H9 (cell line): ENCODE measurements at regions not wholly inside any gene's neighbourhood (a gene's known extent, or its start where the extent isn't known, plus 50 kb on each side); places are given as distances from the start of the nearest gene placed in this dataset.

Experiments used
- DNase-seq: peaks from one replicate; pipeline ENCODE4 v3.0.0-alpha.2; 2017
- H2AFZ ChIP-seq: one replicate; pipeline ENCODE4 v1.6.1; 2013; ENCODE audit warnings: mild to moderate bottlenecking, low read length, control low read depth, moderate library complexity
- H2AK5ac ChIP-seq: 2 replicates; pipeline ENCODE4 v1.6.1; 2013; ENCODE audit warnings: low read length, control low read depth, mixed read lengths; ENCODE audit not compliant: insufficient read length
- H2BK120ac ChIP-seq: one replicate; pipeline ENCODE4 v1.6.1; 2013; ENCODE audit warnings: low read depth, mild to moderate bottlenecking, low read length, control low read depth, inconsistent platforms; ENCODE audit not compliant: poor library complexity, severe bottlenecking
- H2BK12ac ChIP-seq: 2 replicates; pipeline ENCODE4 v1.6.1; 2013; ENCODE audit warnings: low read length, control low read depth, mixed read lengths, low read depth; ENCODE audit not compliant: insufficient read length
- H2BK15ac ChIP-seq: 2 replicates; pipeline ENCODE4 v1.6.1; 2013; ENCODE audit warnings: low read depth, low read length, control low read depth
- H2BK20ac ChIP-seq: one replicate; pipeline ENCODE4 v1.6.1; 2013; ENCODE audit warnings: low read depth, mild to moderate bottlenecking, low read length, control low read depth, inconsistent platforms; ENCODE audit not compliant: poor library complexity, severe bottlenecking
- H2BK5ac ChIP-seq: 2 replicates; pipeline ENCODE4 v1.6.1; 2013; ENCODE audit warnings: low read length, control low read depth, mixed read lengths; ENCODE audit not compliant: insufficient read length
- H3K14ac ChIP-seq: 2 replicates; pipeline ENCODE4 v1.6.1; 2013; ENCODE audit warnings: low read length, control low read depth; ENCODE audit not compliant: insufficient read depth
- H3K18ac ChIP-seq: 2 replicates; pipeline ENCODE4 v1.6.1; 2013; ENCODE audit warnings: low read depth, mild to moderate bottlenecking, mixed read lengths, low read length, control low read depth; ENCODE audit not compliant: insufficient read length
- H3K23ac ChIP-seq: 2 replicates; pipeline ENCODE4 v1.6.1; 2013; ENCODE audit warnings: low read length, control low read depth, mixed read lengths, low read depth; ENCODE audit not compliant: insufficient read length
- H3K23me2 ChIP-seq: 2 replicates; pipeline ENCODE4 v1.6.1; 2013; ENCODE audit warnings: low read depth, mild to moderate bottlenecking, mixed read lengths, low read length, control low read depth; ENCODE audit not compliant: insufficient read length, poor library complexity, severe bottlenecking
- H3K27ac ChIP-seq: 2 replicates; pipeline ENCODE4 v1.5.1; 2013; ENCODE audit warnings: low read length, control low read depth, mixed read lengths, low read depth; ENCODE audit not compliant: insufficient read length
- H3K27me3 ChIP-seq: 2 replicates; pipeline ENCODE4 v1.6.1; 2013; ENCODE audit warnings: low read length, control low read depth, inconsistent platforms; ENCODE audit not compliant: insufficient read depth
- H3K4ac ChIP-seq: 2 replicates; pipeline ENCODE4 v1.6.1; 2013; ENCODE audit warnings: low read depth, mild to moderate bottlenecking, control low read depth, inconsistent platforms, low read length, moderate library complexity
- H3K4me1 ChIP-seq: 2 replicates; pipeline ENCODE4 v1.6.1; 2013; ENCODE audit warnings: low read length, control low read depth, inconsistent platforms; ENCODE audit not compliant: insufficient read depth
- H3K4me2 ChIP-seq: 2 replicates; pipeline ENCODE4 v1.6.1; 2013; ENCODE audit warnings: low read length, control low read depth, mixed read lengths; ENCODE audit not compliant: insufficient read length, insufficient read depth
- H3K56ac ChIP-seq: 2 replicates; pipeline ENCODE4 v1.6.1; 2013; ENCODE audit warnings: low read depth, mild to moderate bottlenecking, mixed read lengths, low read length, control low read depth; ENCODE audit not compliant: insufficient read length
- H3K79me1 ChIP-seq: 2 replicates; pipeline ENCODE4 v1.6.1; 2013; ENCODE audit warnings: low read depth, mild to moderate bottlenecking, moderate library complexity, low read length, control low read depth, inconsistent platforms; ENCODE audit not compliant: insufficient read depth, poor library complexity, severe bottlenecking
- H3K79me2 ChIP-seq: 2 replicates; pipeline ENCODE4 v1.6.1; 2013; ENCODE audit warnings: low read length, control low read depth, inconsistent platforms; ENCODE audit not compliant: insufficient read depth
- H3K9ac ChIP-seq: 2 replicates; pipeline ENCODE4 v1.6.1; 2013; ENCODE audit warnings: low read length, control low read depth, mixed read lengths; ENCODE audit not compliant: insufficient read length; ENCODE audit errors: extremely low read depth
- H3K9me3 ChIP-seq: one replicate; pipeline ENCODE4 v1.6.1; 2013; ENCODE audit warnings: low read depth, low read length, inconsistent platforms; ENCODE audit not compliant: control insufficient read depth
- H3T11ph ChIP-seq: one replicate; pipeline ENCODE4 v1.6.1; 2013; ENCODE audit warnings: mild to moderate bottlenecking, low read length, control low read depth, inconsistent platforms
- H4K20me1 ChIP-seq: one replicate; pipeline ENCODE4 v1.6.1; 2013; ENCODE audit not compliant: control insufficient read depth, insufficient read length, insufficient read depth
- H4K5ac ChIP-seq: 2 replicates; pipeline ENCODE4 v1.6.1; 2013; ENCODE audit warnings: low read depth, mild to moderate bottlenecking, mixed read lengths, low read length, control low read depth; ENCODE audit not compliant: insufficient read length
- H4K8ac ChIP-seq: replicated peaks from 2 replicates; pipeline ENCODE4 v1.6.1; 2013; ENCODE audit warnings: low read length, control low read depth, mixed read lengths, low read depth; ENCODE audit not compliant: insufficient read length
- H4K91ac ChIP-seq: 2 replicates; pipeline ENCODE4 v1.6.1; 2013; ENCODE audit warnings: low read depth, mild to moderate bottlenecking, moderate library complexity, mixed read lengths, low read length, control low read depth; ENCODE audit not compliant: insufficient read length
- H3K27ac Mint-ChIP-seq, 3 experiments: 2 replicates in 2 of 3; 3 replicates in 1 of 3; pipeline ENCODE4 v1.8.0; 2020 to 2021; ENCODE audit warnings: mixed read lengths in 3 of 3, mild to moderate bottlenecking in 1 of 3, moderate library complexity in 1 of 3
- H3K27me3 Mint-ChIP-seq: 2 replicates; pipeline ENCODE4 v1.8.0; 2021; ENCODE audit warnings: low read depth, mild to moderate bottlenecking, moderate library complexity, mixed read lengths
- H3K36me3 Mint-ChIP-seq, 3 experiments: 2 replicates in 2 of 3; 3 replicates in 1 of 3; pipeline ENCODE4 v1.8.0; 2020 to 2021; ENCODE audit warnings: low read depth in 3 of 3, mixed read lengths in 3 of 3; ENCODE audit not compliant: insufficient read depth in 1 of 3
- H3K4me1 Mint-ChIP-seq, 2 experiments: 2 replicates each; pipeline ENCODE4 v1.8.0; 2020; ENCODE audit warnings: mixed read lengths in 2 of 2
- H3K4me3 Mint-ChIP-seq, 2 experiments: 2 replicates in 1 of 2; 3 replicates in 1 of 2; pipeline ENCODE4 v1.8.0; 2020 to 2021; ENCODE audit warnings: mild to moderate bottlenecking in 2 of 2, mixed read lengths in 2 of 2, moderate library complexity in 1 of 2
- H3K9me3 Mint-ChIP-seq, 2 experiments: 2 replicates in 1 of 2; 3 replicates in 1 of 2; pipeline ENCODE4 v1.8.0; 2020; ENCODE audit warnings: mild to moderate bottlenecking in 2 of 2, mixed read lengths in 2 of 2, moderate library complexity in 1 of 2
- WGBS: extraction: QIAGEN DNeasy Blood & Tissue Kit; methylation state at CpG from one replicate; pipeline ENCODE4 v1.1.7; 2013; ENCODE audit warnings: missing lambda C conversion rate, low lambda C conversion rate, mixed read lengths; ENCODE audit not compliant: insufficient read length; ENCODE audit errors: extremely low coverage; 5-methylcytosine and 5-hydroxymethylcytosine counted together
- TF ChIP-seq, protein P1 (sequence below): fragments of 200-600 bp; sonication (generic); conservative IDR thresholded peaks from 3 replicates; pipeline ENCODE4 v1.8.0; 2021; ENCODE audit warnings: antibody characterized with exemption, mild to moderate bottlenecking

DNA sequence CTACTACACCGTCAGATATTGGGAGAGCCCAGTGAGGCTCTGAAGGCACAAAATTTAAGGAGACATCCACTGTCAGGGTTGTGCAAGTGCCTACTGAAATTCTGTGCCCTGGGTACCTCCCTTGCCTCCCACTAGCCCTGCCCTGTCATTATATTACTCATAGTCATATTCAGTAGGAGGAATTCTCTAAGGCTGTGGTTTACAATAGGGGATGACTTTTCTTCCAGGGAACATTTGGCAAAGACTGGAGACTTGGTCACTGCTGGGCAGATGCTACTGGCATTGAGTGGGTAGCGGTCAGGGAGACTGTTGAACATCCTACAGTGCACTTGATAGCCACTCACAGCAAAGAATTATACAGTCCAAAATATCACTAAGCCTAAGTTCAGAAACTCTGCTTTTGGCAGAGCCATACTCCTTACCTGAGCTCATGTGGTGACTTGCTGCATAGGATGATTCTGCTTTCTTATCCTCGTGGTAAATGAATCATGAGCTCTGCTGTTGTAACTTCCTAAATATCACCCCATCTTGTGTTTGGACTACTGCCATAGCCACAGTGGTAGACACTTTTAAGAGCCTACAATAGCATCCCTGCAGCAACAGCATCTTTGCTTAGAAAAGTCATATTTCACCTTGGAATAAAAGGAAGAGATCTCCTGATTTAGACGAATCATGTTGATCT, 563.4 kb upstream of the PLXNA2 start:
- Mint-ChIP-seq H3K27me3 (0 out of 2 replicates have a peak, but pooled peaks cover 2% of the 10 kb centered on the region), H3K9me3 (peaks cover 0 to 7% of the 10 kb centered on the region in 2 experiments; a peak in 2 of 5 replicates), H3K4me1 (peaks cover 10% of the 10 kb centered on the region in 2 experiments), H3K4me3 (no peak overlapping the region), H3K36me3 (0 out of 7 replicates have a peak, but pooled peaks cover 0 to 4% (median 1%) of the 10 kb centered on the region in 3 experiments), H3K27ac (no peak overlapping the region; a peak in 1 of 7 replicates)
- no peak overlapping the region for H3K27ac ChIP-seq
- H3K18ac ChIP-seq: no peak overlapping the region
- no peaks in the 10 kb centered on the region for H3K23me2 ChIP-seq
- H4K8ac ChIP-seq: no peak overlapping the region
- H3K4me2 ChIP-seq: no peak overlapping the region
- no peak overlapping the region for H2AFZ ChIP-seq
- H2BK5ac ChIP-seq: no peak overlapping the region
- no peak overlapping the region for H4K5ac ChIP-seq
- no CpG with 5 or more reads among the region's 4 CpGs for WGBS
- H3K14ac ChIP-seq: no peak overlapping the region
- no peaks in the 10 kb centered on the region for H4K20me1 ChIP-seq
- H3T11ph ChIP-seq: no peak overlapping the region
- TF ChIP-seq, protein P1, sequence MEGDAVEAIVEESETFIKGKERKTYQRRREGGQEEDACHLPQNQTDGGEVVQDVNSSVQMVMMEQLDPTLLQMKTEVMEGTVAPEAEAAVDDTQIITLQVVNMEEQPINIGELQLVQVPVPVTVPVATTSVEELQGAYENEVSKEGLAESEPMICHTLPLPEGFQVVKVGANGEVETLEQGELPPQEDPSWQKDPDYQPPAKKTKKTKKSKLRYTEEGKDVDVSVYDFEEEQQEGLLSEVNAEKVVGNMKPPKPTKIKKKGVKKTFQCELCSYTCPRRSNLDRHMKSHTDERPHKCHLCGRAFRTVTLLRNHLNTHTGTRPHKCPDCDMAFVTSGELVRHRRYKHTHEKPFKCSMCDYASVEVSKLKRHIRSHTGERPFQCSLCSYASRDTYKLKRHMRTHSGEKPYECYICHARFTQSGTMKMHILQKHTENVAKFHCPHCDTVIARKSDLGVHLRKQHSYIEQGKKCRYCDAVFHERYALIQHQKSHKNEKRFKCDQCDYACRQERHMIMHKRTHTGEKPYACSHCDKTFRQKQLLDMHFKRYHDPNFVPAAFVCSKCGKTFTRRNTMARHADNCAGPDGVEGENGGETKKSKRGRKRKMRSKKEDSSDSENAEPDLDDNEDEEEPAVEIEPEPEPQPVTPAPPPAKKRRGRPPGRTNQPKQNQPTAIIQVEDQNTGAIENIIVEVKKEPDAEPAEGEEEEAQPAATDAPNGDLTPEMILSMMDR: no peak
- H3K9me3 ChIP-seq: no peaks in the 10 kb centered on the region
- H3K56ac ChIP-seq: no peak overlapping the region
- no peak overlapping the region for H2BK15ac ChIP-seq
- H3K4ac ChIP-seq: no peak overlapping the region
- no peak overlapping the region for H3K23ac ChIP-seq
- no peak overlapping the region for H2BK120ac ChIP-seq
- DNase-seq: no peak
- peaks cover 3% of the 10 kb centered on the region; the same call in 1 of the 2 replicates for H3K4me1 ChIP-seq
- no peaks in the 10 kb centered on the region for H3K27me3 ChIP-seq
- H3K79me1 ChIP-seq: no peaks in the 10 kb centered on the region
- H3K79me2 ChIP-seq: no peaks in the 10 kb centered on the region
- no peak overlapping the region for H2BK12ac ChIP-seq
- no peak overlapping the region for H3K9ac ChIP-seq
- H2AK5ac ChIP-seq: no peak overlapping the region
- H4K91ac ChIP-seq: no peak overlapping the region
- H2BK20ac ChIP-seq: no peak overlapping the region
